ENCODE measurements at regions not wholly inside any gene's neighbourhood (a gene's known extent, or its start where the extent isn't known, plus 50 kb on each side); places are given as distances from the start of the nearest gene placed in this dataset.

- Histone ChIP-seq H3K27ac (ENCODE audit: low read depth, low read length) (no peak overlapping the region), H3K4me1 (ENCODE audit: insufficient read depth, low read length) (no peaks in the 10 kb centered on the region), H3K4me3 (ENCODE audit: low read length in 2 of 2) (no peak overlapping the region), H3K27me3 (ENCODE audit: insufficient read depth, low read length) (no peaks in the 10 kb centered on the region), H3K36me3 (ENCODE audit: insufficient read depth, low read length) (no peaks in the 10 kb centered on the region), H3K9me3 (ENCODE audit: control insufficient read depth in 1 of 2, low read length in 2 of 2) (no peaks in the 10 kb centered on the region)
- Mint-ChIP-seq H3K36me3 (no peaks in the 10 kb centered on the region), H3K4me3 (no peak overlapping the region), H3K9me3 (peaks cover 0 to 2% (median 0%) of the 10 kb centered on the region in 8 donors), H3K27me3 (peaks cover 0 to 4% of the 10 kb centered on the region in 2 donors), H3K27ac (no peak overlapping the region), H3K4me1 (no peaks in the 10 kb centered on the region)
- CTCF ChIA-PET (ENCODE audit: partially characterized antibody): no interaction called here
- intact Hi-C loops (cut with micrococcal nuclease): no loop called here
- POLR2A ChIA-PET (ENCODE audit: partially characterized antibody): no interaction called here
- DNase-seq: no peak
These were observed 65.6 kb downstream of the IFI44 start for GRCh38 chr1:78715181-78715661.

- ChIA-PET CTCF (ENCODE audit: partially characterized antibody) (no interaction called here), POLR2A (ENCODE audit: partially characterized antibody) (no interaction called here)
- Mint-ChIP-seq H3K27ac (no peak overlapping the region), H3K36me3 (no peaks in the 10 kb centered on the region), H3K4me1 (no peaks in the 10 kb centered on the region), H3K9me3 (peaks cover 0 to 2% (median 0%) of the 10 kb centered on the region in 8 donors), H3K4me3 (no peak overlapping the region), H3K27me3 (peaks cover 0 to 4% of the 10 kb centered on the region in 2 donors)
- Histone ChIP-seq H3K4me1 (ENCODE audit: insufficient read depth, low read length) (no peaks in the 10 kb centered on the region), H3K36me3 (ENCODE audit: insufficient read depth, low read length) (no peaks in the 10 kb centered on the region), H3K27ac (ENCODE audit: low read depth, low read length) (no peak overlapping the region), H3K27me3 (ENCODE audit: insufficient read depth, low read length) (no peaks in the 10 kb centered on the region), H3K9me3 (ENCODE audit: control insufficient read depth in 1 of 2, low read length in 2 of 2) (no peaks in the 10 kb centered on the region), H3K4me3 (ENCODE audit: low read length in 2 of 2) (no peak overlapping the region)
- DNase-seq: no peak
- intact Hi-C loops (cut with micrococcal nuclease): no loop called here
These were observed 66.6 kb downstream of the IFI44 start for GRCh38 chr1:78716186-78716585.

DNA sequence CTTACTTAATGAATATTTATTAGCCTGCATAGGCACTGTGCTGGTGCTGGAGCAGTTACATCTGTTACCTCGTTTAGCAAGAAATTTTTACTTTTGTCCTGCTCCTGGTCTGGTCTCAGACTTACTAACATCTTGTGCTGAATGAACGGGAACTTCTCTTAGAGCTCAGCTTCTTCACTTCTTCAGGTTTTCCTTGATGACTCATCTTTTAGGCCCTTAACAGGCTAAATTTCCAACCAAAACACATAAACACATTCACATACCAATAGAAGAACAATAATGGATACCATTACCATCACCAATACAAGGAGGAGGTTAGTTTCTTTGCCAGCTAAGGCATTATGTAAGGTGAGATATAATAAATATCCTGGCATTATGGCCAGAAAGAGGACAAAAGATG is 68.9 kb downstream of the IFI44 start:
- intact Hi-C loops (cut with micrococcal nuclease): no loop called here
- Histone ChIP-seq H3K36me3 (ENCODE audit: insufficient read depth, low read length) (no peaks in the 10 kb centered on the region), H3K4me3 (ENCODE audit: low read length in 2 of 2) (no peak overlapping the region), H3K9me3 (ENCODE audit: control insufficient read depth in 1 of 2, low read length in 2 of 2) (no peaks in the 10 kb centered on the region), H3K27ac (ENCODE audit: low read depth, low read length) (no peak overlapping the region), H3K27me3 (ENCODE audit: insufficient read depth, low read length) (no peaks in the 10 kb centered on the region), H3K4me1 (ENCODE audit: insufficient read depth, low read length) (no peaks in the 10 kb centered on the region)
- Mint-ChIP-seq H3K4me3 (no peak overlapping the region), H3K9me3 (peaks cover 0 to 2% (median 0%) of the 10 kb centered on the region in 8 donors), H3K27me3 (peaks cover 0 to 4% of the 10 kb centered on the region in 2 donors), H3K27ac (no peak overlapping the region), H3K36me3 (no peaks in the 10 kb centered on the region), H3K4me1 (no peaks in the 10 kb centered on the region)
- no peak for DNase-seq
- ChIA-PET CTCF (ENCODE audit: partially characterized antibody) (no interaction called here), POLR2A (ENCODE audit: partially characterized antibody) (no interaction called here)

GRCh38 chr1:78721136-78721535 is 71.5 kb downstream of the IFI44 start:
- Histone ChIP-seq H3K4me1 (ENCODE audit: insufficient read depth, low read length) (no peaks in the 10 kb centered on the region), H3K27ac (ENCODE audit: low read depth, low read length) (no peak overlapping the region), H3K9me3 (ENCODE audit: control insufficient read depth in 1 of 2, low read length in 2 of 2) (no peaks in the 10 kb centered on the region), H3K4me3 (ENCODE audit: low read length in 2 of 2) (no peak overlapping the region), H3K27me3 (ENCODE audit: insufficient read depth, low read length) (no peaks in the 10 kb centered on the region), H3K36me3 (ENCODE audit: insufficient read depth, low read length) (no peaks in the 10 kb centered on the region)
- peaks cover 0 to 4% of the 10 kb centered on the region in 2 donors for H3K27me3 Mint-ChIP-seq
- intact Hi-C loops (cut with micrococcal nuclease): no loop called here
- CTCF ChIA-PET (ENCODE audit: partially characterized antibody): no interaction called here
- H3K36me3 Mint-ChIP-seq: no peaks in the 10 kb centered on the region
- H3K4me3 Mint-ChIP-seq: no peak overlapping the region
- no peaks in the 10 kb centered on the region for H3K4me1 Mint-ChIP-seq
- no peak for DNase-seq
- no peak overlapping the region for H3K27ac Mint-ChIP-seq
- H3K9me3 Mint-ChIP-seq: peaks cover 0 to 2% (median 0%) of the 10 kb centered on the region in 8 donors
- POLR2A ChIA-PET (ENCODE audit: partially characterized antibody): no interaction called here

DNA sequence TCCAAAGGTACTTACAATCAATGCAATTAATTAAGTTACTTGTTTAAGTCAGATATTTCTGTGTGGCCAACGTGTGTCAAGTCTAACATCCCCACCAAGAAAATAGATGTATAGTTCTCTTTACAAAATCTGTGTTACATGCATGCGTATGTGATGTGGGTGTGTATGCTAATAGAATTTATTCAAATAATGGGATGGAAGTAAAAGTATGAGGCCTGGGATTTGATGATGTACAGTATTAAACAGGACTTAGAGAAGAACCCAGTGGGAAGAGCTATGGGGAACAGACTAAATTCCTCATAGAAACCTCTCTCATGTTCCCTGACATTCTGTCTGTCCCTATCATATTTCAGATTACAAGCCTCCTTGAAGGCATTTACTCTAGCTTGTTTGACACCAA is 72.5 kb downstream of the IFI44 start:
- peaks cover 0 to 4% of the 10 kb centered on the region in 2 donors for H3K27me3 Mint-ChIP-seq
- Histone ChIP-seq H3K36me3 (ENCODE audit: insufficient read depth, low read length) (no peaks in the 10 kb centered on the region), H3K27me3 (ENCODE audit: insufficient read depth, low read length) (no peaks in the 10 kb centered on the region), H3K9me3 (ENCODE audit: control insufficient read depth in 1 of 2, low read length in 2 of 2) (no peaks in the 10 kb centered on the region), H3K27ac (ENCODE audit: low read depth, low read length) (no peak overlapping the region), H3K4me1 (ENCODE audit: insufficient read depth, low read length) (no peaks in the 10 kb centered on the region), H3K4me3 (ENCODE audit: low read length in 2 of 2) (no peak overlapping the region)
- no peaks in the 10 kb centered on the region for H3K9me3 Mint-ChIP-seq
- H3K27ac Mint-ChIP-seq: no peak overlapping the region
- CTCF ChIA-PET (ENCODE audit: partially characterized antibody): no interaction called here
- intact Hi-C loops (cut with micrococcal nuclease): no loop called here
- H3K4me3 Mint-ChIP-seq: no peak overlapping the region
- H3K36me3 Mint-ChIP-seq: no peaks in the 10 kb centered on the region
- DNase-seq: no peak
- POLR2A ChIA-PET (ENCODE audit: partially characterized antibody): no interaction called here
- H3K4me1 Mint-ChIP-seq: no peaks in the 10 kb centered on the region

- DNase-seq: no peak
- no peaks in the 10 kb centered on the region for H3K4me1 ChIP-seq (ENCODE audit: insufficient read depth, low read length)
- H3K36me3 ChIP-seq (ENCODE audit: insufficient read depth, low read length): no peaks in the 10 kb centered on the region
- Mint-ChIP-seq H3K4me3 (no peak overlapping the region), H3K36me3 (no peaks in the 10 kb centered on the region), H3K4me1 (no peaks in the 10 kb centered on the region), H3K27ac (no peak overlapping the region), H3K9me3 (no peaks in the 10 kb centered on the region), H3K27me3 (peaks cover 0 to 4% of the 10 kb centered on the region in 2 donors)
- POLR2A ChIA-PET (ENCODE audit: partially characterized antibody): no interaction called here
- no peak overlapping the region for H3K4me3 ChIP-seq (ENCODE audit: low read length in 2 of 2)
- no peak overlapping the region for H3K27ac ChIP-seq (ENCODE audit: low read depth, low read length)
- CTCF ChIA-PET (ENCODE audit: partially characterized antibody): no interaction called here
- intact Hi-C loops (cut with micrococcal nuclease): no loop called here
- no peaks in the 10 kb centered on the region for H3K27me3 ChIP-seq (ENCODE audit: insufficient read depth, low read length)
- no peaks in the 10 kb centered on the region for H3K9me3 ChIP-seq (ENCODE audit: control insufficient read depth in 1 of 2, low read length in 2 of 2)
These were observed 72.9 kb downstream of the IFI44 start for GRCh38 chr1:78722521-78722920.

- Histone ChIP-seq H3K4me3 (ENCODE audit: low read length in 2 of 2) (no peak overlapping the region), H3K36me3 (ENCODE audit: insufficient read depth, low read length) (no peaks in the 10 kb centered on the region), H3K9me3 (ENCODE audit: control insufficient read depth in 1 of 2, low read length in 2 of 2) (no peaks in the 10 kb centered on the region), H3K27me3 (ENCODE audit: insufficient read depth, low read length) (no peaks in the 10 kb centered on the region), H3K27ac (ENCODE audit: low read depth, low read length) (no peak overlapping the region), H3K4me1 (ENCODE audit: insufficient read depth, low read length) (no peaks in the 10 kb centered on the region)
- Mint-ChIP-seq H3K4me3 (no peak overlapping the region), H3K27me3 (peaks cover 0 to 3% of the 10 kb centered on the region in 2 donors), H3K9me3 (no peaks in the 10 kb centered on the region), H3K36me3 (no peaks in the 10 kb centered on the region), H3K4me1 (no peaks in the 10 kb centered on the region), H3K27ac (no peak overlapping the region)
- POLR2A ChIA-PET (ENCODE audit: partially characterized antibody): no interaction called here
- intact Hi-C loops (cut with micrococcal nuclease): no loop called here
- CTCF ChIA-PET (ENCODE audit: partially characterized antibody): no interaction called here
- no peak for DNase-seq
These were observed 73.3 kb downstream of the IFI44 start for GRCh38 chr1:78722947-78723346.

- peaks cover 0 to 6% of the 10 kb centered on the region in 2 donors for H3K27me3 Mint-ChIP-seq
- Histone ChIP-seq H3K9me3 (ENCODE audit: control insufficient read depth in 1 of 2, low read length in 2 of 2) (no peaks in the 10 kb centered on the region), H3K36me3 (ENCODE audit: insufficient read depth, low read length) (no peaks in the 10 kb centered on the region), H3K27ac (ENCODE audit: low read depth, low read length) (no peak overlapping the region), H3K4me3 (ENCODE audit: low read length in 2 of 2) (no peak overlapping the region), H3K27me3 (ENCODE audit: insufficient read depth, low read length) (no peaks in the 10 kb centered on the region), H3K4me1 (ENCODE audit: insufficient read depth, low read length) (no peaks in the 10 kb centered on the region)
- intact Hi-C loops (cut with micrococcal nuclease): no loop called here
- ChIA-PET POLR2A (ENCODE audit: partially characterized antibody) (no interaction called here), CTCF (ENCODE audit: partially characterized antibody) (no interaction called here)
- H3K36me3 Mint-ChIP-seq: no peaks in the 10 kb centered on the region
- no peak overlapping the region for H3K27ac Mint-ChIP-seq
- no peak for DNase-seq
- H3K4me3 Mint-ChIP-seq: no peak overlapping the region
- H3K9me3 Mint-ChIP-seq: no peaks in the 10 kb centered on the region
- no peaks in the 10 kb centered on the region for H3K4me1 Mint-ChIP-seq
These were observed 77.1 kb downstream of the IFI44 start for GRCh38 chr1:78726686-78727085.

All from CD4-positive, alpha-beta memory T cell (primary cell).